ENCODE measurements at regions not wholly inside any gene's neighbourhood (a gene's known extent, or its start where the extent isn't known, plus 50 kb on each side); places are given as distances from the start of the nearest gene placed in this dataset.

DNA sequence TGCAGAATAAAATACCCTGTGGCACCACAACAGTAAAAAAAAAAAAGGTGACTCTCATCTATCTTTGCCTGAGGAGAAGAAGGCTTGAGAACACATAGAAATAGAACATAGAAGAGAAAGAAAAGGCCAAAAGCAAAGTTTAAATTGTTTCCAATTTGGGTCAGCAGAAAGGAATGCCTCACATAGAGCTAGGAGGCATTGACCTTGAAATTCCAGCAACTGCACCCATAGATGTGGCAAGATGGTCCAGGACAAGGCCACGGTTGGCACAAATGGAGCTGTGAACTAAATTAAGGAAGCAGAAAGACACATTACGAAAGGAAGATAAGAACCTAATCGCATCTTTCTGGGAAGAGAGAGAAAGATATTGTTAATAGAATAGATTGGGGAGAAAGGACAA lies 588.3 kb downstream of the LMO4 start:
- Histone ChIP-seq H3K9me2 (replicated peaks; ENCODE audit: low read length) (no peaks in the 10 kb centered on the region), H3K4me1 (ENCODE audit: insufficient read depth, low read length) (peaks cover 11% of the 10 kb centered on the region), H3K27me3 (ENCODE audit: low read length) (no peaks in the 10 kb centered on the region), H3K9me3 (ENCODE audit: low read length) (no peaks in the 10 kb centered on the region), H3K4me3 (ENCODE audit: low read length) (no peak overlapping the region), H3K4me2 (ENCODE audit: low read length) (no peak overlapping the region), H3K79me2 (ENCODE audit: low read length) (no peaks in the 10 kb centered on the region), H3F3A (ENCODE audit: low read length, unreplicated experiment) (no peaks in the 10 kb centered on the region), H4K20me1 (ENCODE audit: low read length) (no peaks in the 10 kb centered on the region), H3K9ac (ENCODE audit: low read length) (no peak overlapping the region), H3K27ac (ENCODE audit: low read length) (no peak overlapping the region), H2AFZ (ENCODE audit: low read length) (no peak overlapping the region), H3K36me3 (ENCODE audit: low read depth, low read length) (no peaks in the 10 kb centered on the region)
- no peak for TF ChIP-seq EZH2phosphoT487 (IDR thresholded peaks at IDR 0.05; ENCODE audit: borderline replicate concordance, low read length)
- TF ChIP-seq EZH2 (IDR thresholded peaks at IDR 0.05; ENCODE audit: low read length, unreplicated experiment): no peak
- TF ChIP-seq, protein P1, sequence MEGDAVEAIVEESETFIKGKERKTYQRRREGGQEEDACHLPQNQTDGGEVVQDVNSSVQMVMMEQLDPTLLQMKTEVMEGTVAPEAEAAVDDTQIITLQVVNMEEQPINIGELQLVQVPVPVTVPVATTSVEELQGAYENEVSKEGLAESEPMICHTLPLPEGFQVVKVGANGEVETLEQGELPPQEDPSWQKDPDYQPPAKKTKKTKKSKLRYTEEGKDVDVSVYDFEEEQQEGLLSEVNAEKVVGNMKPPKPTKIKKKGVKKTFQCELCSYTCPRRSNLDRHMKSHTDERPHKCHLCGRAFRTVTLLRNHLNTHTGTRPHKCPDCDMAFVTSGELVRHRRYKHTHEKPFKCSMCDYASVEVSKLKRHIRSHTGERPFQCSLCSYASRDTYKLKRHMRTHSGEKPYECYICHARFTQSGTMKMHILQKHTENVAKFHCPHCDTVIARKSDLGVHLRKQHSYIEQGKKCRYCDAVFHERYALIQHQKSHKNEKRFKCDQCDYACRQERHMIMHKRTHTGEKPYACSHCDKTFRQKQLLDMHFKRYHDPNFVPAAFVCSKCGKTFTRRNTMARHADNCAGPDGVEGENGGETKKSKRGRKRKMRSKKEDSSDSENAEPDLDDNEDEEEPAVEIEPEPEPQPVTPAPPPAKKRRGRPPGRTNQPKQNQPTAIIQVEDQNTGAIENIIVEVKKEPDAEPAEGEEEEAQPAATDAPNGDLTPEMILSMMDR (conservative IDR thresholded peaks at IDR 0.05; ENCODE audit: low read depth, low read length): no peak
- no TSS peak for BruUV-seq (replicated peaks)
- ChIA-PET CTCF (no interaction called here), POLR2A (ENCODE audit: unreplicated experiment) (no interaction called here)
- intact Hi-C loops (cut with micrococcal nuclease): no loop called here
- ATAC-seq (no peak), DNase-seq (no peak)

DNA sequence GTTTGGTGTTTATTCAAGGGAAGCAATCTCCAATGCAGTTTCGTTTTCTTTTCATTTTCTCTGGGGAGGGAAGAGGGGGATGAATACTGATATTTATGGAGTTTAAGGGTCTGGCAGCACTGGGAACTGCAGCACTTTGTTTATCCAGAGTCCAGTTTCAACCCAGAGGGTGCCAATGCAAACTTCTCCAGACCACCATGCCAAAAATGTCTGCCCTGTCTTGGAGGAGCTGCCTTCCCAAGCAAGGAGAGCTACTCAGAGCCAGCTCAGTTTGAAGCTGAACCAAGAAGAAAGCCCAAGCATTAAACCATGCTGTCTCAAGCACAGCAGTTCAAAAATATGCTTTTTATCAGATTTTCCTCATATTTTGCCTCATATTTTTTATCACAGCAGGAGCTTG lies 589.7 kb downstream of the LMO4 start:
- CTCF ChIA-PET: no interaction called here
- H3F3A ChIP-seq (ENCODE audit: low read length, unreplicated experiment): no peaks in the 10 kb centered on the region
- H3K9me3 ChIP-seq (ENCODE audit: low read length): no peaks in the 10 kb centered on the region
- peaks cover 11% of the 10 kb centered on the region for H3K4me1 ChIP-seq (ENCODE audit: insufficient read depth, low read length)
- no peaks in the 10 kb centered on the region for H3K79me2 ChIP-seq (ENCODE audit: low read length)
- no peak overlapping the region for H2AFZ ChIP-seq (ENCODE audit: low read length)
- no peak overlapping the region for H3K4me2 ChIP-seq (ENCODE audit: low read length)
- intact Hi-C loops (cut with micrococcal nuclease): no loop called here
- H3K9me2 ChIP-seq (replicated peaks; ENCODE audit: low read length): no peaks in the 10 kb centered on the region
- H3K36me3 ChIP-seq (ENCODE audit: low read depth, low read length): no peaks in the 10 kb centered on the region
- POLR2A ChIA-PET (ENCODE audit: unreplicated experiment): no interaction called here
- no peak for ATAC-seq
- H4K20me1 ChIP-seq (ENCODE audit: low read length): no peaks in the 10 kb centered on the region
- H3K9ac ChIP-seq (ENCODE audit: low read length): no peak overlapping the region
- no TSS peak for BruUV-seq (replicated peaks)
- no peak overlapping the region for H3K4me3 ChIP-seq (ENCODE audit: low read length)
- TF ChIP-seq EZH2 (IDR thresholded peaks at IDR 0.05; ENCODE audit: low read length, unreplicated experiment) (no peak), EZH2phosphoT487 (IDR thresholded peaks at IDR 0.05; ENCODE audit: borderline replicate concordance, low read length) (no peak)
- TF ChIP-seq, protein P1 (conservative IDR thresholded peaks at IDR 0.05; ENCODE audit: low read depth, low read length): no peak
- H3K27me3 ChIP-seq (ENCODE audit: low read length): no peaks in the 10 kb centered on the region
- DNase-seq: no peak
- no peak overlapping the region for H3K27ac ChIP-seq (ENCODE audit: low read length)

DNA sequence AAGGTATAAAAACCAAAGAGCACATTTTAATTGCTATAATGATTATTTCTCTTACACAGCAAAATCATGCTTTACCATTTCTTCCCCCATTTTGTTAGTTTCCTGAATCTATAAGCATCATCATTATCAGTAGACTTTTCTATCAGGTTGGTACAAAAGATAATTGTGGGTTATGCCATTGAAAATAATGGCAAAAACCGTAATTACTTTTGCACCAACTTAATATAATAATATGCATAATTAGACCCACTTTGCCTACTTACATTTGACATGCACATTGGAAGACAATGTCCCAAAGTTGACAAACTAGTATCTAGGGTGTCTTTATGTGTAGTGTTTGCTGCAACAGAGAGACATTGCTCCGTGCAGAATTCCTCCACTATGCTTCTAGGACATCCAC lies 594.2 kb downstream of the LMO4 start:
- Histone ChIP-seq H3K27me3 (ENCODE audit: low read length) (no peaks in the 10 kb centered on the region), H3K9ac (ENCODE audit: low read length) (no peak overlapping the region), H2AFZ (ENCODE audit: low read length) (no peak overlapping the region), H3K4me1 (ENCODE audit: insufficient read depth, low read length) (no peaks in the 10 kb centered on the region), H4K20me1 (ENCODE audit: low read length) (no peaks in the 10 kb centered on the region), H3K4me3 (ENCODE audit: low read length) (no peak overlapping the region), H3K9me2 (replicated peaks; ENCODE audit: low read length) (no peaks in the 10 kb centered on the region), H3K9me3 (ENCODE audit: low read length) (no peaks in the 10 kb centered on the region), H3F3A (ENCODE audit: low read length, unreplicated experiment) (no peaks in the 10 kb centered on the region), H3K36me3 (ENCODE audit: low read depth, low read length) (no peaks in the 10 kb centered on the region), H3K79me2 (ENCODE audit: low read length) (no peaks in the 10 kb centered on the region), H3K27ac (ENCODE audit: low read length) (no peak overlapping the region), H3K4me2 (ENCODE audit: low read length) (no peak overlapping the region)
- intact Hi-C loops (cut with micrococcal nuclease): no loop called here
- no peak for TF ChIP-seq EZH2 (IDR thresholded peaks at IDR 0.05; ENCODE audit: low read length, unreplicated experiment)
- TF ChIP-seq, protein P1 (conservative IDR thresholded peaks at IDR 0.05; ENCODE audit: low read depth, low read length): no peak
- TF ChIP-seq EZH2phosphoT487 (IDR thresholded peaks at IDR 0.05; ENCODE audit: borderline replicate concordance, low read length): no peak
- no TSS peak for BruUV-seq (replicated peaks)
- DNase-seq: no peak
- no peak for ATAC-seq
- POLR2A ChIA-PET (ENCODE audit: unreplicated experiment): no interaction called here
- CTCF ChIA-PET: no interaction called here

Data from PC-3 (cell line).